ENCODE measurements at regions not wholly inside any gene's neighbourhood (a gene's known extent, or its start where the extent isn't known, plus 50 kb on each side); places are given as distances from the start of the nearest gene placed in this dataset.
"Not testable (repeated sequence)": the region's sequence is repeated elsewhere in the genome, so short reads cannot be mapped to it uniquely, and the experiment has no call there.

- no peak for DNase-seq (ENCODE audit: extremely low read depth, low read depth)
- no peak for TF ChIP-seq CTCF (IDR thresholded peaks at IDR 0.05; ENCODE audit: low read depth, low read length)
Measured at GRCh38 chr1:100791586-100791985, 72.0 kb downstream of the VCAM1 start.

- no peak for TF ChIP-seq CTCF (IDR thresholded peaks at IDR 0.05; ENCODE audit: low read depth, low read length)
- DNase-seq (ENCODE audit: extremely low read depth, low read depth): no peak
Measured at GRCh38 chr1:100793659-100794058, 74.1 kb downstream of the VCAM1 start.

- DNase-seq (ENCODE audit: extremely low read depth, low read depth): peak; percentile 4
- TF ChIP-seq CTCF (IDR thresholded peaks at IDR 0.05; ENCODE audit: low read depth, low read length): no peak
Measured at GRCh38 chr1:100794748-100795645, 75.5 kb downstream of the VCAM1 start.

GRCh38 chr1:100795646-100795985 lies 76.1 kb downstream of the VCAM1 start:
- no peak for TF ChIP-seq CTCF (IDR thresholded peaks at IDR 0.05; ENCODE audit: low read depth, low read length)
- no peak for DNase-seq (ENCODE audit: extremely low read depth, low read depth)

- no peak for TF ChIP-seq CTCF (IDR thresholded peaks at IDR 0.05; ENCODE audit: low read depth, low read length)
- DNase-seq (ENCODE audit: extremely low read depth, low read depth): no peak
Measured at GRCh38 chr1:100796046-100796445, 76.5 kb downstream of the VCAM1 start.

GRCh38 chr1:100799548-100799947 lies 80.0 kb downstream of the VCAM1 start:
- no peak for TF ChIP-seq CTCF (IDR thresholded peaks at IDR 0.05; ENCODE audit: low read depth, low read length)

GRCh38 chr1:100799954-100800612 lies 80.5 kb downstream of the VCAM1 start:
- TF ChIP-seq CTCF (IDR thresholded peaks at IDR 0.05; ENCODE audit: low read depth, low read length): no peak
- no peak for DNase-seq (ENCODE audit: extremely low read depth, low read depth)

More at GRCh38 chr1:100799548-100799947, 80.0 kb downstream of the VCAM1 start:
- DNase-seq (ENCODE audit: extremely low read depth, low read depth): no peak

- DNase-seq (ENCODE audit: extremely low read depth, low read depth): not testable (repeated sequence)
Measured at GRCh38 chr1:100801256-100801655, 81.7 kb downstream of the VCAM1 start.

GRCh38 chr1:100803280-100803679 lies 83.7 kb downstream of the VCAM1 start:
- not testable (repeated sequence) for DNase-seq (ENCODE audit: extremely low read depth, low read depth)

All from AG09319 (cell line).